ENCODE measurements at regions not wholly inside any gene's neighbourhood (a gene's known extent, or its start where the extent isn't known, plus 50 kb on each side); places are given as distances from the start of the nearest gene placed in this dataset.

GRCh38 chr10:16182144-16182543 is 254.7 kb upstream of the PTER start:
- TF ChIP-seq, protein P1, sequence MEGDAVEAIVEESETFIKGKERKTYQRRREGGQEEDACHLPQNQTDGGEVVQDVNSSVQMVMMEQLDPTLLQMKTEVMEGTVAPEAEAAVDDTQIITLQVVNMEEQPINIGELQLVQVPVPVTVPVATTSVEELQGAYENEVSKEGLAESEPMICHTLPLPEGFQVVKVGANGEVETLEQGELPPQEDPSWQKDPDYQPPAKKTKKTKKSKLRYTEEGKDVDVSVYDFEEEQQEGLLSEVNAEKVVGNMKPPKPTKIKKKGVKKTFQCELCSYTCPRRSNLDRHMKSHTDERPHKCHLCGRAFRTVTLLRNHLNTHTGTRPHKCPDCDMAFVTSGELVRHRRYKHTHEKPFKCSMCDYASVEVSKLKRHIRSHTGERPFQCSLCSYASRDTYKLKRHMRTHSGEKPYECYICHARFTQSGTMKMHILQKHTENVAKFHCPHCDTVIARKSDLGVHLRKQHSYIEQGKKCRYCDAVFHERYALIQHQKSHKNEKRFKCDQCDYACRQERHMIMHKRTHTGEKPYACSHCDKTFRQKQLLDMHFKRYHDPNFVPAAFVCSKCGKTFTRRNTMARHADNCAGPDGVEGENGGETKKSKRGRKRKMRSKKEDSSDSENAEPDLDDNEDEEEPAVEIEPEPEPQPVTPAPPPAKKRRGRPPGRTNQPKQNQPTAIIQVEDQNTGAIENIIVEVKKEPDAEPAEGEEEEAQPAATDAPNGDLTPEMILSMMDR (IDR thresholded peaks at IDR 0.05): no peak
- TF ChIP-seq EP300 (IDR thresholded peaks at IDR 0.05; ENCODE audit: low read depth) (no peak), POLR2A (IDR thresholded peaks at IDR 0.05) (no peak)
